HG03060 (cell line): ENCODE measurements at regions not wholly inside any gene's neighbourhood (a gene's known extent, or its start where the extent isn't known, plus 50 kb on each side); places are given as distances from the start of the nearest gene placed in this dataset.

Source experiments
- ATAC-seq: cut with Tn5 transposase; IDR thresholded peaks from one replicate; pipeline ENCODE4 v1.9.1; 2021; ENCODE audit warnings: low read depth, moderate number of reproducible peaks; ENCODE audit not compliant: unreplicated experiment

- no peak for ATAC-seq
These were observed 407.3 kb downstream of the TMEM135 start for GRCh38 chr11:87444993-87445392.

DNA sequence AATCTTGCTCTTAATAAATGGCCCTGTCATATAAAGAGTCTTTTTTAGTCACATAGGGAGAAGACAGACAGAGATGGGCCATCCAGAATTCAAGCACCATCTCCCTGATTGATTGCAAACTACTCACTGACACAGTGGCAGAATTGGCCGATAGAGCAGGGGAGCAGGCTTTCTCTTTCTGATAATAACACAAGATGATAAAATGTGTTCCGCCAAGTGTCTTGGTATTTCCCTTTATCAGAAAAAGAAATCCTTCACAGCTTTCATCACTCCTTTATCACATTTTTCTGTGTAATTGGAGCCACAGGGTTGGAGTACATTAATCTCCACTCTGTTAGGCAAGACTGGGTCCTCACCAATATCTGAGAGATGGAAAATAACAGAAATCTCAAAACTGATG, 406.0 kb downstream of the TMEM135 start:
- no peak for ATAC-seq

GRCh38 chr11:87440076-87440770, 402.5 kb downstream of the TMEM135 start:
- no peak for ATAC-seq

GRCh38 chr11:87438416-87438815, 400.7 kb downstream of the TMEM135 start:
- no peak for ATAC-seq

DNA sequence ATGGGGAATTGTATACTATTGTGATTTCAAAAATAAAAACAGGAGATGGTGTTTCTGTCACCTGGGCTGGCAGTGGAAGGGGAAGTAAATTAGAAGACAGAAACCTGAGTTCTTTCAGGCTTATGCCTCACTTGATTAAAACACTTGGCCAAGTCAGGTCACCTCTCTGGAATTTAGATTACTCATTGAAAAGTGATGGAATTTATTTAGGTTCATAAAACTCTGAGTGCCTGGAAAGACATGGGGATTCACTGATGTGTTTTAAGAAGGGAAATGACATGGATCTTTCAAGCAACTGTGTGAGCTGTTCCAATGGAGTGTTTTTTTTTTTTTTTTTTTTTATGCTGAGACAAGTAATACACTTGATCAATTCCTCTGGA, 400.1 kb downstream of the TMEM135 start:
- no peak for ATAC-seq

- no peak for ATAC-seq
These were observed 399.6 kb downstream of the TMEM135 start for GRCh38 chr11:87437133-87437843.

DNA sequence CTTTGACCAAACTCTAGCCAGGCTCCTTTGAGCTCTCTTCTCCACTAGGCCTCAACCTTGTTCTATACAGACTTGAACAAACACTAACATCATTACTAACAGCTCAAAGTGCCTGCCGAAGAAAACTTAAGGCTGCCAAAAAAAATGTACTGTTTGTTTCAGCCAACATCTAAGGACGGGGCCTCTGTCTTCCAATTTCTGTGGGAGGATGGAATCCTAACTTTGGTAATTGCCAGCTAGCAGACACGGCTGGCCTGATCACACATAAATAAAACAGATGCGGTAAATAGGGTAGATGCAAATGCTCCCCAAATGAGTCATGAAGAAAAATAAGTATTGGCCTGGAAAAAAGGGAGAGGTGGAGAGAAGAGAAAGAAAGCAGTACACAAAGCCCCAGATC, 394.3 kb downstream of the TMEM135 start:
- no peak for ATAC-seq

GRCh38 chr11:87431392-87431791, 393.7 kb downstream of the TMEM135 start:
- ATAC-seq, result no peak

DNA sequence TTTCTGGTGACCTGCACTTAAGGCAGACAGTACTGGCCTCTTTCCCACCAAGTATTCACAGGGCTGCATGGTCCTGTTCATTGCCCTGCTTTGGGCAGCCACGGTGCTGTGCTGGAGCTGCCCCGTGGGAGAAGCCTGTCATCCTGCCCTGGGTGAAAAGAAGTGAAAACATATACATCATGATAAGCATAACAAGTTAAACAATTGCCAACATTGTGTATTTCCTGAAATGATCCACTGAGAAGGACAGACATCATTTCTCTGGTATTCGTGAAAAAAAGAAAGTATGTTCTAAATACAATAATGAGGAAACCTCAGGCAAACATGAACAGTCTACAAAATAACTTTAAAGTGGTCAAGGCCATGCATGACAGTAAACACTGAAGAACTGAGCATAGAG, 393.1 kb downstream of the TMEM135 start:
- no peak for ATAC-seq

DNA sequence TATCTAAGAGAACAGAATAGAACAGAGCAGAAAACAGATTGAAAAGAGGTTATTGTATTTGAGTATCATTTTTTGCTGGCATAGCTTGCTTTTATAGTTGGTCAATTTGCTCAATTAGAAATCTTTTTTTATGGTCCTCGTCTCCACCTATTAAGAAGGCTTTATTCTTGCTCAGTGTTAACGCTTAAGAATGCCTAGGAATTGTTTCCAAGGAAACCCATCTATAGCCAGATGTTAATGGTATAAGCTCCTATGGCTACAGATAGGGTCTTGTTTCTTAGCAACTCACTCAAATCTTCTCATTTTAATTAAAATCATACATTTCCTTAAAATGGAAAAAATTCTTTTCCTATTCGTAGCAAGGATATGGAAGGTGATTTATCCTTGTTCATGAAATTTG, 392.3 kb downstream of the TMEM135 start:
- ATAC-seq, result no peak

GRCh38 chr11:87428266-87428665, 390.5 kb downstream of the TMEM135 start:
- no peak for ATAC-seq

- no peak for ATAC-seq
These were observed 388.2 kb downstream of the TMEM135 start for GRCh38 chr11:87425943-87426342.

DNA sequence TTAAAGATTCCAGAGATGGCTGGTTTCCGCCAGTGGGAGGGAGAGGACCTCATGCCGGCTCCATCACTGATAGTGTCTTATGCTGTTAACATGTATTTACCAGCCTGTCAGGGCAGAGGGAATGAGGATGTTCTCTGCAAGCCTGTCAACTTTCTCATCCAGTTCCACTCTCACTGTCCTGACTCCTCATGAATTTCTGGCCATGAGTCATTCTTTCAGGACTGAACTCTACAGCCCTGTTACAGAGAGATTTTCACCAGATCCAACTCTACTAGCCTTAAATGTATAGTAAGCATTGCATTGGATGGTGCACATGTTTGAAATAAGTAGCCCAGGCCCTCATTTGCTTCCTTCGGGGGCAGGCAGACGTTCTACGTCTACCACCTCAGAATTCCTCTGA, 387.7 kb downstream of the TMEM135 start:
- ATAC-seq, result no peak

- ATAC-seq, result no peak
These were observed 385.4 kb downstream of the TMEM135 start for GRCh38 chr11:87423161-87423560.

- no peak for ATAC-seq
These were observed 384.8 kb downstream of the TMEM135 start for GRCh38 chr11:87422566-87422965.

DNA sequence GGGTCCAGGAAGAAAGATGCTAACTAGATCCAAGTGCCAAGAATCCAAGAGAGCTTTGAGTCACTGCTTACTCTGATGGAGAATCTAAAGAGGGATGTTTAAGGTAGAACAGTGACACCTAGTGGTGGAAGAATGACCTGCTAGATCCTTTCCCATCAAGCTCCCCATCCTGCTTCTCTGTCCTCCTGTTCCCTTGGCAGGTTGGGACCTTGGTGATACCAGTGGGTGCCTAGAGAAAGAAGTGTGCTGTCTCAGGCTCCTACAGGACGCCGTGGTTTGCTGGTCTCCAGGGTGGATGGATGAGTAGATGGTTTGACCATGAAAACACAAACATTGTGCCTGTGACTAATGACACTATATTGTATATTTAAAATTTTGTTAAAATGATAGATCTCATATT, 383.7 kb downstream of the TMEM135 start:
- ATAC-seq, result peak; percentile 78

GRCh38 chr11:87417951-87418350, 380.2 kb downstream of the TMEM135 start:
- ATAC-seq, result no peak

DNA sequence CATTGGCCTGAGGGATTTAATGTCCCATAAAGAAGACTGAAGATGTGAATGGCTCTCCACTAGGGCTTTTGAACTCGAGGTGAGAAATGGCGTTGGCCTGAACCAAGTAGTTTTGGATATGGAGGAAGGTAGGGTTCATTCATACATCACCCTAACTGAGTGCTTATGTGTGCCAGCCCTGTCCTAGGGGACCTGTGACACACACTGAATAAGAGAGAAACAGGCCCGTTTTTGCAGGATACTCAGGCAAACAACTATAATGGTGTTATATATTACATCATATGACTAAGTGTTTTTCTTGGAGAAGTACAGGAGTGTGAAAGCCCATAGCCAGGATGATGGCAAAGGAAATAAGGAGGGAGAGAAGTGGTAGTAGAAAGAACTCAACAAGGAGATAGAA, 368.1 kb downstream of the TMEM135 start:
- ATAC-seq, result no peak

DNA sequence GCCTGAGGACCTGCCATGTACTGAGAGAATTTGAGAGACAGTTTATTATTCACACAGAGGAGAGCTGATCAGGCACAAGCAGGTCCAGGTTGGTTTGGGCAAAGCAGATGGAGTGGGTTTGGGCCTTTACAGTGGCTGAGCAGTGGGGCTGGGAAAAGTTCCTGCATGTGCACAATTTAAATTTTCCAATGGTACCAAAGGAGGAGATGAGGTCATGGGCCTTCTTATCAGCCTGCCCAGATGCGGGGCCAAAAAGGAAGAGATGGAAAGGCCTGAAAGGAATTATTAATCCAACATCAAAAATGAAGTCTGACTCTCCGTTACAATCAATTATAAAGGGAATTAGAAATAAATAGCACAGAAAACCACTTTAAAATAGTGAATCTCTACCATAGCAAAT, 367.6 kb downstream of the TMEM135 start:
- no peak for ATAC-seq

GRCh38 chr11:87401653-87402052, 363.9 kb downstream of the TMEM135 start:
- no peak for ATAC-seq

DNA sequence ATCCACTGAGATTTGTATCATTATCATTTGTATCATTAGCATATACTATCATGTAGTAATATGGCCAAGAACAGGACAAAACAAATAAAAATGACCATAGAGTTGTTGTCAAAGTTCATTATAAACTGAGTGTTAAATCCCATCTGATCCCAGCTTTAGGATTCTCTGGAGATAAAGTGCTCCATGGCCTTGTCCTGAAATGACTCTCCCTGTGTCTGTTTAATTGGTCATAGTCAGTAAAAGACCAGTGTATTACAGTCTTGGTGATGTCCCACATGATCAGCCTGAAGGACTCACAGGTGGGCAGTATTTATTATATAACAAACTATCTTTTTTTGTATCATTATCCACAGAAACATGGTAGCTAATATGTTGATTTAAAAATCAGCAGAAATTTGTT, 361.6 kb downstream of the TMEM135 start:
- no peak for ATAC-seq

GRCh38 chr11:87398931-87399330, 361.2 kb downstream of the TMEM135 start:
- no peak for ATAC-seq
